ENCODE measurements at regions not wholly inside any gene's neighbourhood (a gene's known extent, or its start where the extent isn't known, plus 50 kb on each side); places are given as distances from the start of the nearest gene placed in this dataset.

DNA sequence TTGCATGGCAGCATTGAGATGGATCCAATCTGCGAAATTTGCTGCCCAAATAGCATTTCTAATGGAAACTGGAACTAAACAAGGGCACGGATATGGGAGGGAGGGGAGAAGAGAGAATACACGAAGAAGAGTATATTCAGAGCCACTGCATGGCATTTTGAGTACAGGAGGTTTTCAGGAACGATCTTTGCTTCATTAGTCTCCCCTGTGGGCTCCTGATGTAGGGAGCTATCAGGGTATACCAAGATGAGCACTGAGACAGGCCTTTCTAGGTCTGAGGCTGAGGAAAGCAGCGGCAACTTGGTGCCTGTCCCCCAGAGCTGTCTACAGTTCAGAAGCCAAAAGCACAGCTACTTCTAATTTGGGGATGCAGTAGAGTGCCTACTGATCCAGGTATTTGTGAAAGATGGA lies 257.7 kb upstream of the PMFBP1 start:
- no peak overlapping the region for H3K4me3 ChIP-seq
- intact Hi-C loops (cut with DNase I): no loop called here
- H3K27ac ChIP-seq: no peak overlapping the region
- TF ChIP-seq CTCF (IDR thresholded peaks at IDR 0.05): no peak
- no peaks in the 10 kb centered on the region for H3K4me1 ChIP-seq
- H3K27me3 ChIP-seq: no peaks in the 10 kb centered on the region
- DNase-seq (no peak), ATAC-seq (no peak)
- peaks cover 0 to 20% of the 10 kb centered on the region in 2 donors for H3K9me3 ChIP-seq
- H3K36me3 ChIP-seq: no peaks in the 10 kb centered on the region

DNA sequence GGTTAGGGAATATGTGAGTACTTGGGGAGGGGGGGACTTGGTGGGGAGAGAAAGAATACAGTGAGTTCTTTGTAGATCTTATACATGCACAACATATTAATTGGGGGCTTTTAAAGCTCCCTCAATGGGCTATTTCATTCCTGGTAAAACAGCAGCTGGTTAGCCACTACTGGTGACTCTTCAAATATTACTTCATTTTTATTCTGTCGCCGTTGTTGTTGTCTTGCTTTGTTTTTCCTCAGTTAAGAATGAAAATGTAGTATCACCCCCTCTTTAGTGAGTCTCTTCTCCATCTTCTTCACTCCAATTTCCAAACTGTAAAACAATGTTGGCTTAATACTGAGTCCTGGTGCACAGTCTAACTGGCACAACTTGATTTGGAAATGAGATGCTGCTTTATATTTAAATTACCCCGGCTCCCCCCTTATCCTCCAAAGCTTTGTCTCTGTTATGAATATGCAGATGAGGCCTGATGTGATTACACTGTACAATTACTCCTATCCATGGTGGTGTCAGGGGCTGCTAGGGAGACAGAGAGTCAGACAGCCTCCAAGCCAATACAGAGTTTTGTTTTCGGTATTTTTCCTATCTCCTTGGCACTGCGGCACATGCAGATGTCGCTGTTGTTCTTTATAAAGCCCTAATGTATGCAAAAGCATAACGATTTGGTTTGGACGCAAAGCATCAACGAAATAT lies 256.9 kb upstream of the PMFBP1 start:
- Histone ChIP-seq H3K27ac (no peak overlapping the region), H3K36me3 (no peaks in the 10 kb centered on the region), H3K27me3 (no peaks in the 10 kb centered on the region), H3K9me3 (peaks cover 0 to 12% of the 10 kb centered on the region in 2 donors), H3K4me3 (no peak overlapping the region), H3K4me1 (no peaks in the 10 kb centered on the region)
- DNase-seq: no peak
- no peak for ATAC-seq
- intact Hi-C loops (cut with DNase I): no loop called here
- no peak for TF ChIP-seq CTCF (IDR thresholded peaks at IDR 0.05)

GRCh38 chr16:72427783-72428331 lies 255.9 kb upstream of the PMFBP1 start:
- Histone ChIP-seq H3K4me1 (no peaks in the 10 kb centered on the region), H3K9me3 (peaks cover 0 to 6% of the 10 kb centered on the region in 2 donors), H3K27me3 (no peaks in the 10 kb centered on the region), H3K36me3 (no peaks in the 10 kb centered on the region), H3K4me3 (no peak overlapping the region), H3K27ac (no peak overlapping the region)
- TF ChIP-seq CTCF (IDR thresholded peaks at IDR 0.05): no peak
- intact Hi-C loops (cut with DNase I): no loop called here
- no peak for ATAC-seq
- DNase-seq: no peak

GRCh38 chr16:72427051-72427782 lies 255.3 kb upstream of the PMFBP1 start:
- intact Hi-C loops (cut with DNase I): no loop called here
- Histone ChIP-seq H3K27ac (no peak overlapping the region), H3K36me3 (no peaks in the 10 kb centered on the region), H3K4me1 (no peaks in the 10 kb centered on the region), H3K9me3 (peaks cover 0 to 12% of the 10 kb centered on the region in 2 donors), H3K4me3 (no peak overlapping the region), H3K27me3 (no peaks in the 10 kb centered on the region)
- TF ChIP-seq CTCF (IDR thresholded peaks at IDR 0.05): no peak
- DNase-seq (no peak), ATAC-seq (no peak)

GRCh38 chr16:72426386-72426785 lies 254.4 kb upstream of the PMFBP1 start:
- no peak for TF ChIP-seq CTCF (IDR thresholded peaks at IDR 0.05)
- Histone ChIP-seq H3K4me1 (no peaks in the 10 kb centered on the region), H3K27ac (no peak overlapping the region), H3K4me3 (no peak overlapping the region), H3K27me3 (no peaks in the 10 kb centered on the region), H3K9me3 (peaks cover 0 to 21% of the 10 kb centered on the region in 2 donors), H3K36me3 (no peaks in the 10 kb centered on the region)
- intact Hi-C loops (cut with DNase I): no loop called here
- no peak for ATAC-seq
- DNase-seq: no peak
